KMS-11 (cell line): ENCODE measurements at regions not wholly inside any gene's neighbourhood (a gene's known extent, or its start where the extent isn't known, plus 50 kb on each side); places are given as distances from the start of the nearest gene placed in this dataset.
"Not testable (repeated sequence)": the region's sequence is repeated elsewhere in the genome, so short reads cannot be mapped to it uniquely, and the experiment has no call there.

Source experiments
- H2AFZ ChIP-seq: fragments of 200-600 bp; sonication (generic); 2 replicates; pipeline ENCODE4 v1.6.1; 2016; ENCODE audit warnings: antibody characterized with exemption, mixed run types, low read depth
- H3K27ac ChIP-seq: fragments of 200-600 bp; sonication (generic); 2 replicates; pipeline ENCODE4 v1.6.1; 2016; ENCODE audit warnings: mild to moderate bottlenecking, mixed run types
- H3K27me3 ChIP-seq: fragments of 200-600 bp; sonication (generic); 2 replicates; pipeline ENCODE4 v1.6.1; 2017; ENCODE audit warnings: mild to moderate bottlenecking, low read depth, mixed run types, moderate library complexity; ENCODE audit not compliant: insufficient read depth
- H3K36me3 ChIP-seq: fragments of 200-600 bp; sonication (generic); 2 replicates; pipeline ENCODE4 v1.6.1; 2017; ENCODE audit warnings: mild to moderate bottlenecking, mixed run types; ENCODE audit not compliant: insufficient read depth
- H3K4me1 ChIP-seq: fragments of 200-600 bp; sonication (generic); 2 replicates; pipeline ENCODE4 v1.6.1; 2016; ENCODE audit warnings: mild to moderate bottlenecking, low read depth, mixed run types; ENCODE audit not compliant: poor library complexity, severe bottlenecking
- H3K4me2 ChIP-seq: fragments of 200-600 bp; sonication (generic); 2 replicates; pipeline ENCODE4 v1.7.0; 2016; ENCODE audit warnings: mild to moderate bottlenecking, mixed run types
- H3K4me3 ChIP-seq: fragments of 200-600 bp; sonication (generic); IDR thresholded peaks from 2 replicates; pipeline ENCODE4 v1.6.1; 2017; ENCODE audit warnings: low read depth, low read length, mixed read lengths; ENCODE audit not compliant: insufficient read depth
- H3K79me2 ChIP-seq: fragments of 200-600 bp; sonication (generic); 2 replicates; pipeline ENCODE4 v1.6.1; 2016; ENCODE audit warnings: low read depth, mixed run types; ENCODE audit not compliant: insufficient read depth
- H3K9ac ChIP-seq: fragments of 200-600 bp; sonication (generic); 2 replicates; pipeline ENCODE4 v1.6.1; 2016; ENCODE audit warnings: mild to moderate bottlenecking, mixed run types
- H4K20me1 ChIP-seq: fragments of 200-600 bp; sonication (generic); 2 replicates; pipeline ENCODE4 v1.6.1; 2016; ENCODE audit warnings: mild to moderate bottlenecking, mixed run types; ENCODE audit not compliant: insufficient read depth
- TF ChIP-seq, protein P1 (sequence below): fragments of 200-600 bp; sonication (generic); conservative IDR thresholded peaks from 2 replicates; pipeline ENCODE4 v1.6.1; 2017; ENCODE audit warnings: low read depth, mild to moderate bottlenecking, antibody characterized with exemption, low read length, moderate library complexity, mixed read lengths

- Histone ChIP-seq H3K4me2 (no peak overlapping the region), H3K9ac (no peak overlapping the region)
- TF ChIP-seq, protein P1, sequence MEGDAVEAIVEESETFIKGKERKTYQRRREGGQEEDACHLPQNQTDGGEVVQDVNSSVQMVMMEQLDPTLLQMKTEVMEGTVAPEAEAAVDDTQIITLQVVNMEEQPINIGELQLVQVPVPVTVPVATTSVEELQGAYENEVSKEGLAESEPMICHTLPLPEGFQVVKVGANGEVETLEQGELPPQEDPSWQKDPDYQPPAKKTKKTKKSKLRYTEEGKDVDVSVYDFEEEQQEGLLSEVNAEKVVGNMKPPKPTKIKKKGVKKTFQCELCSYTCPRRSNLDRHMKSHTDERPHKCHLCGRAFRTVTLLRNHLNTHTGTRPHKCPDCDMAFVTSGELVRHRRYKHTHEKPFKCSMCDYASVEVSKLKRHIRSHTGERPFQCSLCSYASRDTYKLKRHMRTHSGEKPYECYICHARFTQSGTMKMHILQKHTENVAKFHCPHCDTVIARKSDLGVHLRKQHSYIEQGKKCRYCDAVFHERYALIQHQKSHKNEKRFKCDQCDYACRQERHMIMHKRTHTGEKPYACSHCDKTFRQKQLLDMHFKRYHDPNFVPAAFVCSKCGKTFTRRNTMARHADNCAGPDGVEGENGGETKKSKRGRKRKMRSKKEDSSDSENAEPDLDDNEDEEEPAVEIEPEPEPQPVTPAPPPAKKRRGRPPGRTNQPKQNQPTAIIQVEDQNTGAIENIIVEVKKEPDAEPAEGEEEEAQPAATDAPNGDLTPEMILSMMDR, result no peak
Observed at GRCh38 chr17:37859451-37859850, 64.8 kb upstream of the TBC1D3K start.

DNA sequence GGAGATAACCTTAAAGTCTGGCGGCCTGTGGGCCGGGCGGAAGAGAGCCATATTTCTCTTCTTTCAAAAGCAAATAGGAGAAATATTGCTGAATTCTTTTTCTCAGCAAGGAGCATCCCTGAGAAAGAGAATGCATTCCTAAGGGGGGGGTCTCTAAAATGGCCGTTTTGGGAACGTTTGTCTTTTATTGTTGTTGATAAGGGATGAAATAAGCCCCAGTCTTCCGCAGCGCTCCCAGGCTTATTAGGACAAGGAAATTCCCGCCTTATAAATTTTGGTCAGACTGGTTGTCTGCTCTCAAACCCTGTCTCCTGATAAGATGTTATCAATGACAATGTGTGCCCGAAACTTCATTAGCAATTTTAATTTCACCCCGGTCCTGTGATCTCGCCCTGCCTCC, 65.8 kb upstream of the TBC1D3K start:
- H3K9ac ChIP-seq, H3K4me3 ChIP-seq, H3K4me2 ChIP-seq, H3K27me3 ChIP-seq, H3K79me2 ChIP-seq, H4K20me1 ChIP-seq, H3K4me1 ChIP-seq, H3K27ac ChIP-seq, H3K36me3 ChIP-seq, H2AFZ ChIP-seq: not testable (repeated sequence)

More at GRCh38 chr17:37859451-37859850, 64.8 kb upstream of the TBC1D3K start:
- Histone ChIP-seq H3K4me3 (no peak overlapping the region), H3K4me1 (no peaks in the 10 kb centered on the region), H2AFZ (no peak overlapping the region), H3K36me3 (no peaks in the 10 kb centered on the region), H3K27ac (no peak overlapping the region), H3K79me2 (no peaks in the 10 kb centered on the region), H3K27me3 (no peaks in the 10 kb centered on the region), H4K20me1 (no peaks in the 10 kb centered on the region)

- H3K79me2 ChIP-seq, result no peaks in the 10 kb centered on the region
- no peak overlapping the region for H3K27ac ChIP-seq
- no peak overlapping the region for H2AFZ ChIP-seq
- no peaks in the 10 kb centered on the region for H4K20me1 ChIP-seq
- TF ChIP-seq, protein P1, result no peak
- H3K9ac ChIP-seq, result no peak overlapping the region
- H3K4me3 ChIP-seq, result no peak overlapping the region
- H3K36me3 ChIP-seq, result no peaks in the 10 kb centered on the region
- H3K27me3 ChIP-seq, result no peaks in the 10 kb centered on the region
- no peak overlapping the region for H3K4me2 ChIP-seq
- no peaks in the 10 kb centered on the region for H3K4me1 ChIP-seq
Observed at GRCh38 chr17:37856245-37856644, 68.0 kb upstream of the TBC1D3K start.

- Histone ChIP-seq H3K4me1 (no peaks in the 10 kb centered on the region), H3K4me2 (no peak overlapping the region), H3K79me2 (no peaks in the 10 kb centered on the region), H4K20me1 (no peaks in the 10 kb centered on the region), H2AFZ (no peak overlapping the region), H3K9ac (no peak overlapping the region), H3K27me3 (no peaks in the 10 kb centered on the region), H3K36me3 (no peaks in the 10 kb centered on the region), H3K4me3 (no peak overlapping the region), H3K27ac (no peak overlapping the region)
- TF ChIP-seq, protein P1, result no peak
Observed at GRCh38 chr17:37849617-37849972, 74.6 kb upstream of the TBC1D3K start.

DNA sequence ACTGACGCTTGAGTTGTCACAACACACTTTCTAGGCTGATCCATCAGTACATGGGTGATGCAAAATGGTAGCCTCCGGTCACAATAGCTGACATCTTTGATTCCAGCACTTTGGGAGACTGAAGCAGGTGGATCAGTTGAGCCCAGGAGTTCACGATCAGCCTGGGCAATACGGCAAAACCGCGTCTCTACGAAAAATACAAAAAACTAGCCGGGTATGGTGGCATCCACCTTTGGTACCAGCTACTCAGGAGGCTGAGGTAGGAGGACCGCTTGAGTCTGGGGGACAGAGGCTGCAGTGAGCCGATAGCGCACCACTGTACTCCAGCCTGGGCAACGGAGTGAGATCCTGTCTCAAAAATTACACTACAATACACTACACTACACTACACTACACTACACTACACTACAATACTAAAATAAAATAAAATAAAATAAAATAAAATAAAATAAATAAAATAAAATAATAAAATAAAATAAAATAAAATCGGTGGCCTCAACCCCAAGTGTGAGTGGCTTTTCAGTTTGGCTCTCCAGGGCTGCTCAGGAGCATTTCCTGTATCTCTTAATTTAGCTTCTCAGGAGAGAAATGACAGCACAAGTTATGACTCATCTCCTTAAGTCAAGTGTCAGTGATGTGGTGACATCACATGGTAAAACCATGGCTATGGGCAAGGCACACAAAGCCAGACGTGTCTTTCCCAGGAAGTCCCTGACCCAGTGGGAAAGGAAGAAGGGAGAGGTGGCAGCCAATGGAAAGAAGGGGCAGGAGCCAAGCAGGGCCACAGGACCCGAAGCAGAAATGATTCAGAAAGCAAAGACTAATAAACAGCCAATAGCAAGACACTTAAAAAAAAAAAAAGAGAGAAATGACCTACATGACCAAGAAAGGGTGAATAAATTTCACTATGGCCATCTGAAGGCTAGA, 75.3 kb upstream of the TBC1D3K start:
- no peak overlapping the region for H3K4me3 ChIP-seq
- H2AFZ ChIP-seq, result no peak overlapping the region
- no peaks in the 10 kb centered on the region for H4K20me1 ChIP-seq
- H3K9ac ChIP-seq, result no peak overlapping the region
- no peaks in the 10 kb centered on the region for H3K4me1 ChIP-seq
- TF ChIP-seq, protein P1, result no peak
- no peak overlapping the region for H3K27ac ChIP-seq
- no peaks in the 10 kb centered on the region for H3K79me2 ChIP-seq
- no peaks in the 10 kb centered on the region for H3K27me3 ChIP-seq
- H3K36me3 ChIP-seq, result no peaks in the 10 kb centered on the region
- no peak overlapping the region for H3K4me2 ChIP-seq
